ENCODE measurements at regions not wholly inside any gene's neighbourhood (a gene's known extent, or its start where the extent isn't known, plus 50 kb on each side); places are given as distances from the start of the nearest gene placed in this dataset.

GRCh38 chr15:95866711-95867440, 463.6 kb upstream of the NR2F2 start:
- ATAC-seq (no peak), DNase-seq (no peak)

GRCh38 chr15:95868450-95868849, 462.1 kb upstream of the NR2F2 start:
- ATAC-seq, result no peak
- DNase-seq, result no peak

- DNase-seq (no peak), ATAC-seq (no peak)
These were observed 461.5 kb upstream of the NR2F2 start for GRCh38 chr15:95868970-95869369.

- DNase-seq (no peak), ATAC-seq (no peak)
These were observed 460.6 kb upstream of the NR2F2 start for GRCh38 chr15:95869920-95870319.

- DNase-seq (no peak), ATAC-seq (no peak)
These were observed 458.1 kb upstream of the NR2F2 start for GRCh38 chr15:95872366-95872771.

GRCh38 chr15:95874637-95875036, 455.9 kb upstream of the NR2F2 start:
- DNase-seq (no peak), ATAC-seq (no peak)

GRCh38 chr15:95875121-95875643, 455.3 kb upstream of the NR2F2 start:
- no peak for DNase-seq
- ATAC-seq, result peak; percentile 36

GRCh38 chr15:95880031-95880570, 450.4 kb upstream of the NR2F2 start:
- no peak for DNase-seq
- no peak for ATAC-seq

- DNase-seq, result no peak
- no peak for ATAC-seq
These were observed 449.9 kb upstream of the NR2F2 start for GRCh38 chr15:95880630-95881029.

GRCh38 chr15:95883064-95883463, 447.4 kb upstream of the NR2F2 start:
- DNase-seq (no peak), ATAC-seq (no peak)

- no peak for ATAC-seq
- DNase-seq, result no peak
These were observed 446.2 kb upstream of the NR2F2 start for GRCh38 chr15:95884276-95884675.

- ATAC-seq (no peak), DNase-seq (no peak)
These were observed 442.7 kb upstream of the NR2F2 start for GRCh38 chr15:95887666-95888390.

- DNase-seq (no peak), ATAC-seq (no peak)
These were observed 441.7 kb upstream of the NR2F2 start for GRCh38 chr15:95888762-95889161.

- no peak for ATAC-seq
- no peak for DNase-seq
These were observed 436.0 kb upstream of the NR2F2 start for GRCh38 chr15:95894407-95894956.

- ATAC-seq, result no peak
- no peak for DNase-seq
These were observed 435.0 kb upstream of the NR2F2 start for GRCh38 chr15:95895508-95895907.

- DNase-seq (no peak), ATAC-seq (no peak)
These were observed 432.8 kb upstream of the NR2F2 start for GRCh38 chr15:95897651-95898050.

GRCh38 chr15:95898761-95899160, 431.7 kb upstream of the NR2F2 start:
- DNase-seq (no peak), ATAC-seq (no peak)

GRCh38 chr15:95901271-95901670, 429.2 kb upstream of the NR2F2 start:
- ATAC-seq (no peak), DNase-seq (no peak)

- DNase-seq, result no peak
- no peak for ATAC-seq
These were observed 427.9 kb upstream of the NR2F2 start for GRCh38 chr15:95902606-95903005.

GRCh38 chr15:95903352-95903751, 427.1 kb upstream of the NR2F2 start:
- ATAC-seq, result no peak
- DNase-seq, result no peak

GRCh38 chr15:95910643-95911212, 419.8 kb upstream of the NR2F2 start:
- DNase-seq (no peak), ATAC-seq (no peak)

- DNase-seq (no peak), ATAC-seq (no peak)
These were observed 418.8 kb upstream of the NR2F2 start for GRCh38 chr15:95911570-95912279.
